ENCODE measurements at regions not wholly inside any gene's neighbourhood (a gene's known extent, or its start where the extent isn't known, plus 50 kb on each side); places are given as distances from the start of the nearest gene placed in this dataset.

GRCh38 chr17:74072340-74072739 is 131.1 kb upstream of the RPL38 start:
- no peak for TF ChIP-seq POLR2A (IDR thresholded peaks at IDR 0.05)
- no peak for TF ChIP-seq CTCF (IDR thresholded peaks at IDR 0.05)
